Astrocyte of the spinal cord (primary cell): ENCODE measurements at regions not wholly inside any gene's neighbourhood (a gene's known extent, or its start where the extent isn't known, plus 50 kb on each side); places are given as distances from the start of the nearest gene placed in this dataset.

Experiments used
- DNase-seq: peaks from one replicate; pipeline ENCODE4 v3.0.0; 2011; ENCODE audit warnings: low read depth, low spot score
- H3K4me3 ChIP-seq: 2 replicates; pipeline ENCODE4 v1.5.1; 2011; ENCODE audit warnings: low read depth, mild to moderate bottlenecking, low read length, moderate library complexity
- CTCF ChIP-seq: IDR thresholded peaks from 2 replicates; pipeline ENCODE4 v1.5.1; 2012; ENCODE audit warnings: low read depth, mild to moderate bottlenecking, low read length, inconsistent platforms
- in situ Hi-C: cut with HindIII; loops from 2 replicates; pipeline ENCODE4 v1.10.0; 2017; ENCODE audit warnings: low sequenced_read_pairs

- H3K4me3 ChIP-seq = no peak overlapping the region
- peak; percentile 28 for DNase-seq
- in situ Hi-C loops = no loop called here
- no peak for TF ChIP-seq CTCF
These were observed 489.2 kb upstream of the KCND2 start for GRCh38 chr7:119783799-119784198.

DNA sequence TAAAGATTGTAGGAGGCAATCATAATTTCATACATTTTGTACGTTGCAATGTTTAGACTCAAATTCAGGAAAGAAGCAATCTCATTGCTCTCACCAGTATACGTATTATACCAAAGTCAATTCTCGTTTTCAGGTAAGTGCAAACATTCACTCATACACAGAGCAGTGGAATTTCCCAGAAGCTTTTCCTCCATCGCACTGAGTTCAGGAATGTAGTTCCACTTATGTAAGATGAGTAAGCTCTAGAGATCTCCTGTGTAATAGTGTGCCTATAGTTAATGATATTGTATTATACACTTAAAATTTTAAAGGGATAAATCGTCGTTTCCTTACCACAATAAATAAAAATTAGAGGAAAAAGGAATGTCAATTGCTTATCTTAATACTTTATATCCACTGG, 470.8 kb upstream of the KCND2 start:
- in situ Hi-C loops = no loop called here
- H3K4me3 ChIP-seq = no peak overlapping the region
- DNase-seq = no peak
- TF ChIP-seq CTCF = no peak

DNA sequence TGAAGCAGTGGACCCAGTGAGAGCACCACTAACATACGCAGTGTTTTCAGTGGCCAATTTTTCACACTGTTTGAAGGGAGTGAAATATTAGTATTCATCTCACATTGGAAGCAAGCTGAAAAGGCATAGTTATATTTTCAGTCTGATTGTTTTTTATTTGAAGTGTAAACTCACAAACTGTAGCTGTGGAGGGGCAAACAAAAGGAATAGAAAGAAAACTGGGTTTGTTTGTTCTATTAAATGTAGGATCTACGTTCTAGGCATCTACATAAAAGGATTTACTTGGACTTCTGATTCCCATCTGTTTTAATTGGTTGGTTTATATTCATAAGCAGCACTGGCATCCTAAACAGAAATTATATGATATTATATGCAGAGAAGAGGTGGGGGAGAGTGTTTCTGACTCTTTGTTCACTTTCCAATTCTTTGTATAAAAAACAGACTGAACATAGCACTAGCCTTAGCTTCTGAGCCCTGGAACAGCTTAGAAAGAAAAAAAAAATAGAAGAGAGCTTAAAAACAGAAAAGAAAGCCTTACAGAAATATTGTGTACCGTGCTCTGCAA, 447.8 kb upstream of the KCND2 start:
- no peak for DNase-seq
- TF ChIP-seq CTCF = no peak
- in situ Hi-C loops = no loop called here
- no peak overlapping the region for H3K4me3 ChIP-seq

DNA sequence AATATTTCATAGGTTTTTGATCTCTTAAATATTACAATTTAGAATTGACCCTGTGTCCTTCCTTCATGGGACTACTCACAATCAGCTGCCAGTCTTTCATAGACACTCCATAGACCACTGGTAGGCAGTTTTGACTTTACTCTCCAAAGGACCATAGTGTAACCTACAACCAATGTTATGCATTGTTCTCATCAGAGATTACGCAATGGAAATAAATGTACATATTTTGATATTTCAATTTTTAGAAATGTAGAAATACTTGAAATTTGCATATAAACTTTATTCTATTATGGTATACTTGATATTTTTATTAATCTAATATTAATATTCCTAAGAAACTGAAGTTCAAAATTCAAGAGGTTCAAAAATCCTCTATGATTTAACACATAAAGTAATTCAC, 446.4 kb upstream of the KCND2 start:
- no peak for TF ChIP-seq CTCF
- no peak for DNase-seq
- in situ Hi-C loops = no loop called here
- H3K4me3 ChIP-seq = no peak overlapping the region

DNA sequence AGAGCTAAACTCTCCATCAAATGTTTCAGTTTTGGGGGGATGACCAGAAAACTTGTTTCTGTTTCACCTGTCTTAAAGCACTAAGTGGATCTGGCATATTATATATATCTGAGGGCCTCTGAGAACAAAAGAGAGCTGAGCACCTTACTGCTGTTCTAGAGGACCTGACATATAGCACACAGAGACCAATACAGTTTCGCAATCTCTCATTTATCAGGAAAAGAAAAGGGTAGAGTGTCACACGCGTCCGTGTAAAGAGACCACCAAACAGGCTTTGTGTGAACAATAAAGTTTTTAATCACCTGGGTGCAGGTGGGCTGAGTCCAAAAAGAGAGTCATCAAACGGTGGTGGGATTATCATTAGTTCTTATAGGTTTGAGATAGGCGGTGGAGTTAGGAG, 434.5 kb upstream of the KCND2 start:
- no peak overlapping the region for H3K4me3 ChIP-seq
- no peak for DNase-seq
- TF ChIP-seq CTCF = no peak
- in situ Hi-C loops = no loop called here

GRCh38 chr7:119842337-119842736, 430.6 kb upstream of the KCND2 start:
- no peak for TF ChIP-seq CTCF

GRCh38 chr7:119842786-119843185, 430.2 kb upstream of the KCND2 start:
- no peak for TF ChIP-seq CTCF
- DNase-seq = no peak
- no peak overlapping the region for H3K4me3 ChIP-seq
- in situ Hi-C loops = no loop called here

More at GRCh38 chr7:119842337-119842736, 430.6 kb upstream of the KCND2 start:
- no peak for DNase-seq
- in situ Hi-C loops = no loop called here
- no peak overlapping the region for H3K4me3 ChIP-seq
